HepG2 (cell line): ENCODE measurements at regions not wholly inside any gene's neighbourhood (a gene's known extent, or its start where the extent isn't known, plus 50 kb on each side); places are given as distances from the start of the nearest gene placed in this dataset.

ENCODE experiments used
- CHD2 ChIP-seq: IDR thresholded peaks from 2 replicates; pipeline ENCODE4 v1.6.1; 2011; ENCODE audit warnings: low read depth, low read length, improper control_type of control experiment
- CTCF ChIP-seq: sonication (generic); formaldehyde crosslinking; IDR thresholded peaks from 2 replicates; pipeline ENCODE4 v1.5.0; 2020; ENCODE audit warnings: mild to moderate bottlenecking, missing genetic modification reagents, moderate library complexity
- HNF4G ChIP-seq, 2 experiments: sonication (generic) in 1 of 2; formaldehyde crosslinking in 1 of 2; IDR thresholded peaks; 2 replicates each; pipeline versions ENCODE4 v1.4.0 to v1.6.1; 2011 to 2020; ENCODE audit warnings: borderline replicate concordance in 2 of 2, low read depth in 2 of 2, mild to moderate bottlenecking in 2 of 2, low read length in 1 of 2, missing genetic modification reagents in 1 of 2, moderate library complexity in 1 of 2
- IRF1 ChIP-seq: sonication (generic); formaldehyde crosslinking; IDR thresholded peaks from 2 replicates; pipeline ENCODE4 v1.4.0; 2020; ENCODE audit warnings: low read depth, mild to moderate bottlenecking, missing genetic modification reagents
- KAT7 ChIP-seq: IDR thresholded peaks from 2 replicates; pipeline ENCODE4 v1.6.1; 2018; ENCODE audit warnings: borderline replicate concordance, missing compliant biosample characterization
- POLR2A ChIP-seq, 2 experiments: IDR thresholded peaks; 2 replicates each; pipeline ENCODE4 v1.6.1; 2011; ENCODE audit warnings: low read depth in 2 of 2, low read length in 2 of 2, mild to moderate bottlenecking in 1 of 2, moderate library complexity in 1 of 2; ENCODE audit not compliant: insufficient read depth in 1 of 2
- PTBP1 ChIP-seq: fragments of 200-400 bp; formaldehyde crosslinking; IDR thresholded peaks from 2 replicates; pipeline ENCODE4 v1.6.1; 2018; ENCODE audit warnings: low read length, low read depth; ENCODE audit not compliant: poor library complexity, severe bottlenecking
- RARA ChIP-seq: IDR thresholded peaks from 2 replicates; pipeline ENCODE4 v1.6.1; 2016; ENCODE audit warnings: missing genetic modification reagents, missing compliant biosample characterization
- TAF1 ChIP-seq: sonication (generic); formaldehyde crosslinking; IDR thresholded peaks from 2 replicates; pipeline ENCODE4 v1.4.0; 2020; ENCODE audit warnings: missing genetic modification reagents
- TIGD3 ChIP-seq: sonication (generic); formaldehyde crosslinking; IDR thresholded peaks from 2 replicates; pipeline ENCODE4 v1.5.1; 2020; ENCODE audit warnings: mild to moderate bottlenecking, missing genetic modification reagents, borderline replicate concordance
- TSC22D2 ChIP-seq: sonication (generic); formaldehyde crosslinking; IDR thresholded peaks from 2 replicates; pipeline ENCODE4 v1.5.1; 2020; ENCODE audit warnings: missing genetic modification reagents, mild to moderate bottlenecking, borderline replicate concordance
- ZNF121 ChIP-seq: sonication (generic); formaldehyde crosslinking; IDR thresholded peaks from 2 replicates; pipeline ENCODE4 v1.5.0; 2020; ENCODE audit warnings: mild to moderate bottlenecking, missing genetic modification reagents
- ZNF343 ChIP-seq: sonication (generic); formaldehyde crosslinking; IDR thresholded peaks from 2 replicates; pipeline ENCODE4 v1.4.0; 2020; ENCODE audit warnings: mild to moderate bottlenecking, missing genetic modification reagents
- ZNF550 ChIP-seq: sonication (generic); formaldehyde crosslinking; IDR thresholded peaks from 2 replicates; pipeline ENCODE4 v1.4.0; 2020; ENCODE audit warnings: mild to moderate bottlenecking, missing genetic modification reagents, borderline replicate concordance

- TF ChIP-seq CHD2, result no peak
- no peak for TF ChIP-seq ZNF550 (CRISPR knock-in tag)
- TF ChIP-seq TAF1 (CRISPR knock-in tag), result no peak
- no peak for TF ChIP-seq RARA (CRISPR knock-in tag)
- no peak for TF ChIP-seq ZNF121
- TF ChIP-seq HNF4G (IDR thresholded peaks at IDR 0.05; ENCODE audit: borderline replicate concordance, low read depth, low read length), result no peak
- TF ChIP-seq HNF4G (CRISPR knock-in tag; IDR thresholded peaks at IDR 0.05; ENCODE audit: borderline replicate concordance, low read depth), result no peak
- no peak for TF ChIP-seq POLR2A (IDR thresholded peaks at IDR 0.05; ENCODE audit: insufficient read depth in 1 of 2, low read depth in 2 of 2, low read length in 2 of 2)
- TF ChIP-seq IRF1, result no peak
- no peak for TF ChIP-seq ZNF343 (CRISPR knock-in tag)
- TF ChIP-seq CTCF (CRISPR knock-in tag), result no peak
- no peak for TF ChIP-seq TSC22D2
- no peak for TF ChIP-seq KAT7 (CRISPR knock-in tag)
- no peak for TF ChIP-seq TIGD3 (CRISPR knock-in tag)
- no peak for TF ChIP-seq PTBP1
Measured at GRCh38 chr12:98224584-98225221, 290.7 kb upstream of the TMPO start.
